ENCODE measurements at regions not wholly inside any gene's neighbourhood (a gene's known extent, or its start where the extent isn't known, plus 50 kb on each side); places are given as distances from the start of the nearest gene placed in this dataset.

DNA sequence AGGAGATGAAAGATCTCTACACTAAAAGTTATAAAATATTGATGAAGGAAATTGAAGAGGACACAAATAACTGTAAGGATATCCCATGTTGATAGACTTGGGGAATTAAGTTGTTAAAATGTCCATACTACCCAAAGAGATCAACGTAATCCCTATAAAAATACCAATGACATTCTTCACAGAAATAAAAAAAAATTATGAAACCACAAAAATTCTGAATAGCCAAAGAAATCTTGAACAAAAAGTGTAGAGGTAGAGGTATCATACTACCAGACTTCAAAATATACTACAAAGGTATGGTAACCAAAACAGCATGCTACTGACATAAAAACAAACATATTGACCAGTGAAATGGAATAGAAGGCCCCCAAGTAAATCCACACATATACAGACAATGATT lies 71.5 kb upstream of the ELL2 start:
- DNase-seq (ENCODE audit: low spot score): no peak

DNA sequence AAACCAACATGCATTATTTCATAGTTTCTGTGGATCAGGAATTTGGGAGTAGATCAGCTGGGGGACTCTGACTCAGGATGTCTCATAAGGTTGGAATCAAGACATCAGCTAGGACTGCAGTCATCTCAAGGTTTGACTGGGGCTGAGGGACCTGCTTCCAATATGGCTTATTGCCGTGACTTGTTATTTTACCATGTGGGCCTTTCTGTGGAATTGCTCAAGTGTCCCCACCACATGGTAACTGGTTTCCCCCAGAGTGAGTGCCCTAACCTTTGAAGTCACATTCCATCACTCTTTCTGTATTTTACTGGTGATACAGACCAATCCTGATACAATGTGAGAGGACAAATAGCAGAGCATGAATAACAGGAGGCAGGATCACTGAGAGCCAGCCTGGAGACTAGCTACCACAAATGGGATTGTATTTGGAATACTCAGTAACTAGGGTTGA lies 70.2 kb upstream of the ELL2 start:
- DNase-seq (ENCODE audit: low spot score): no peak

DNA sequence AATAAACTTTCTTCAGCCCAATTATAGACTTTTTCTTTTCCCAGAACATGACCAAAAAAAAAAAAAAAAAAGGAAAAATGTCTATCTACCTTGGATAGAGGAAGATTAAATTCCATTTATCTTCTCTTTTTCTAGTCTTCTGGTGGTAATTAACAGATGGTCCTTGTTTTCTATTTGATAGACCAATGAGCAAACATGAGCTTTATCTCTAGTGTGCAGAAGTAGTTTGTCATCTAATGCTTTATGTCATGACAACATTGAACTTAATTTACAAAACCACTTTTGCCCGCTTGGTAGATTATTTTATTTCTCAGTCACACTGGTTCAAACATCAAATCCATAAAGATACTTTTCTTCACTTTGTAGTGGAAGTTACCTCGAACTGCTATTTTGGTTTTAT lies 69.5 kb upstream of the ELL2 start:
- DNase-seq (ENCODE audit: low spot score): no peak

DNA sequence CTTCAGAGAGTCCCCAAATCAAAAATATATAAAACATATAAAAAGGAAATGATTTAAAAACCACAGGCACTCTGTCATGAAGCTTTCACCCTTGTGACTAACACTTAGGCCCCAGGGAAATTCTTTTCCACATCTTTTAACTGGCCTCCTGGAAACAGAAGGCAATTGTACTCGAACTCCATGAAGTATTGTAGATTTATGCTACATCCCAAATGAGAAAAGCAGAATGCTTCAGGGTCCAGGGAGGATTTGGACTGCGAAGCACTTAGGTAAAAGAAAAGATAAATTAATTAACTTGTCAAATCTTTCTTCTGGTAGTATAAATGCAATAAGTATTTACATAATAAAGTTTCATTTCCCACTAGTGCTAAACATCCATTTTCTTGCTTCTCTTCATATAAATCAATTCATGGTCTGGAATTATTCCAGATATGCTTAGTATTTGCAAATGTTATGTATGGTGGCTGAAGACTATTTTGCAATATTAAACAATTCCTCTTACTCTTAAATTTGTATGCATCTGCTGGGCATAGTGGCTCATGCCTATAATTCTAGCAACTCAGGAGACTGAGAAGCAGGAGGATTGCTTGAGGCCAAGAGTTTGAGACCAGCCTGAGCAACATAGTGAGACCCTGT lies 64.9 kb upstream of the ELL2 start:
- DNase-seq (ENCODE audit: low spot score): no peak

DNA sequence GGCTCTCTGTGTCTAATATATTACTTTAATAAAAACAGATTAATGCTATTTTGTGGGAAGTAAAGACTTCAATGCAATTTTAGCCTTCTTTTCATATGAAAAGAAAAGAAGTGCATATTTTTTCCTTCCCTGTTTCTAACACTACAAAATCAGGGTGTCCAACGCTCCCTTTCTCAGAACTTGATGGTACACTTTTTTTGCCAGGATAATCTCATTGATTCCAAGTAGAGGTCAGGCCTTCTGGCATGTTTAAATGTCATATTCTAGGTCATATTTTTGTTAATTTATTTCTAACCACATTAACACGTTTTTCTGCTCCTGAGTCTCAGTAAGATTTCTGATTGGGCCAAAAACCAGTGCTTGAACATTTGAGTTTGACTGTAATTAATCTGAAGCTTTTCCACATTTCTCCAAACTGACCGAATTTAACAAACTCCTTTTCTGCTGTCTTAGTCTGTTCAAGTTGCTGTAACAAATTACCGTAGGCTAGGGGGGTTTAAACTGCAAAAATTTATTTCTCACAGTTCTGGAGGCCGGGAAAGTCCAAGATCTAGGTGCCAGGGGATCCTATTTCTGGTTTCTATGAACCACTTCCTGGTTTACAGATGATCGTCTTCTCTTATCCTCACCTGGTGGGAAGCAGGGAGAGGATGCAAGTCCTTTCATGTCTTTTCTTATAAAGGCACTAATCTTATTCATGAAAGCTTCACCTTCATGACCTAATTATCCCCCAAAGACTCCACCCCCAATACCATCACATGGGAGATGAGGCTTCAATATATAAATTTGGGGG lies 63.2 kb upstream of the ELL2 start:
- DNase-seq (ENCODE audit: low spot score): no peak

DNA sequence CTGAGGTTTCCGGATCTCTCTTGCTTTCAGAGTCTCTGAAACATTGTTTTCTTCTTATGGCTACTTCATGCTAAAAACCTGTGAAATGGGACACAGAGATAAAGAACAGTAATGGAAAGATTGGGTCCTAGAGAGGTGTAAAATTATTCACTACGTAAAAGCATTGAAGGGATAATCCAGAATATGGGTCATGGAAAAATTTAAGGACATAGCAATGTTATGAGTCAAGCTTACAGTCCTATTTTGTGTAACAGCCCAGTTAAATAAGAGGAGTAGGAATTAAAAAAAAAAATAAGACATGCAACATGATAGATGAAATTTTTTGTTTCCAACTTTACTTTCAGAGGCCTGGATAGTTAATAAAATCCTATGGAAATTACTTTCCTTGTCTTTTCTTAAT lies 61.9 kb upstream of the ELL2 start:
- DNase-seq (ENCODE audit: low spot score): no peak

DNA sequence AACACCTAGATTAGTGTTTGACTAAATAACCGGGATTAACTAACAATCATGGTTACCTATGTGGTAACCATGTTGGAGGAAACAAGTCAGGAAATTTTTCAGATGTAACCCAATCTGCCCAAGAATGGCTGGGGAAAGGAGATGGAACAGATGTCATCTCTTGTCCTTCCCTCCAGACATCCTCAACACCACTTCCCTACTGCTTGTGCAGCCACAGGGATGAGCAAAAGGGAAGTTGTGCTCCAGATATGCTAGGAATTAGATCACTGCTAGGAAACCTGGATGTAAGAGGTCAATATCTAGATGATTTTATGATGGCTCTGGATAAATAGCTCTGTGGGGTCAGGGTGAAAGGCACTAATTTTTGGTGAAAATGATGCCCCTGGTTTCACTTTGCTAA lies 61.3 kb upstream of the ELL2 start:
- no peak for DNase-seq (ENCODE audit: low spot score)

DNA sequence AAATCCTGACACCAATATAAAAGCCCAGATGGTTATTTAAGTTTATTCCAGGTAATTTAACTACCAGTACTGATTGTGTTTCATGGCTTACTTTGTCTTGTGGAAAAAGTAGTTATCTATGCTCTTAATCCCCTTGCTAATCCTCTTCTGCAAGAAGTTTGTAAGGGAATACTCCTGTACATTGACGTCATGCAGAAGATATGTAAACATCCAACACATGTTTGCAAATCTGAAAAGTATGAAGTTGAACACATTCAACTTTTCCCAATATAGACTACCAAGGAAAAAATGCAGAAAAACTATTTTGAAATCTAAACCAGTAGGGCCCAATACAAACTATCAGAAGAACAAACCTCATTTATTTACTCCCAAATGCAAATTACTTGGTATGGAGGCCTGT lies 56.3 kb upstream of the ELL2 start:
- no peak for DNase-seq (ENCODE audit: low spot score)

DNA sequence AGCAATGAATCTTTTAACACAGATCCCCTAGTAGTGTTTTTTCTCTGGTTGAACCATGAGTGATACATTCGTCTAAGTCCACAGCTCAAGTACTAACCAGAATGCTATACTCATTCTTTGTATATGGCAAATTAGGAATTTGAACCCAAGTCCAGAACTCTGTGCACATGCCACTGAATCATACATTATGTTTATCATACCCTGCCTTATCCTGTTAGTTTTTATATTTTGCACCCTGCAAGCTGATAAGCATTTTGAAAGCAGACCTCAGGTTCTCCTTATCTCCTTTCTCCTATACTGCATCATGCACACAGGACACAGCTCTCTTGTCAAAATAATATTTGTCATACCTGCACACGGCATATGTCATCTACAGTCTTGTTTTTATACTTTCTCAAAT lies 54.6 kb upstream of the ELL2 start:
- no peak for DNase-seq (ENCODE audit: low spot score)

DNA sequence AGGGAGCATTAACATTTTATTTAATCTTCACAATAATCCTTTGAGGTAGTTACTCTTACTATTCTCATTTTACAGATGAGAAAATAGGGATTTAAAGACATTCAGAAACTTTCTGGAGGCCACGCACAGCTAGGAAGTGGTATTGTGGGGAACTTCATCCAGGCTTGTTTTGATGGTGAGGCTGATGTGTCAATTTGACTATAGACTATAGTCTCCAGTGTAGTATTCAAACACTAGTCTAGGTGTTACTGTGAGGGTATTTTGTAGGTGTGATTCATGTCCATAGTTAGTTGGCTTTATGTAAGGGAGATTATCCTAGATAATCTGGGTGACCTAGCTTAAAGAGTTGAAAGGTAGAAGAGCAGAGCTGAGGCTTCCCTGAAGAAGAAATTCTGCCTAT lies 54.1 kb upstream of the ELL2 start:
- DNase-seq (ENCODE audit: low spot score): no peak

DNA sequence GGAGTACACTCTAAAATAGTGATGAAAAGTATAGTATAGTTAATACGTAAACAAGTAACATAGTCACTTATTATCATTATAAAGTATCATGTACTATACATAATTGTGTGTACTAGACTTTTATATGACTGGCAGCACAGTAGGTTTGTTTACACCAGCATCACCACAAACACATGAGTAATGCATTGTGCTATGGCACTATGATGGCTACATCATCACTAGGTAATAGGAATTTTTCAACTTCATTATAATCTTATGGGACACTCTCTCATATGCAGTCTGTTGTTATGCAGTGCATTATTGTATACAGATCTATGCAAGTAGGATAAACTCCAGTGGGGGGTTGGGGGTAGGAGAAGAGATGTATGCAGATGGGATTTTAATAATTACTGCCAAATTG lies 52.7 kb upstream of the ELL2 start:
- no peak for DNase-seq (ENCODE audit: low spot score)

DNA sequence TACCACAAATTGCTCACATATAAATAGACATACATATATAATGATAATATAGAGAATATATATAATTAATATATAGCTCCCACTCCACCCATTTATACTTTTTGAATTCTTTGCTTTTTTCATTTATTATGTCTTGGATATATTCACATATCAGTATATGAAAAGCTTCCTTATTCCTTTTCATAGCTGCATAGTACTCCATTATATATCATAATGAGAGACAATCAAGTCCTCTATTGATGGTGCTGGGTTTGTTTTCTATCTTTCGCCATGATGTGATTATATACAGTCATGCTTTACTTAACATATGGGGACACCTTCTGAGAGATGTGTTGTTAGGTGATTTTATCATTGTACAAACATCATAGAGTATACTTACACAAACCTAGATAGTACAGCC lies 51.6 kb upstream of the ELL2 start:
- DNase-seq (ENCODE audit: low spot score): no peak

DNA sequence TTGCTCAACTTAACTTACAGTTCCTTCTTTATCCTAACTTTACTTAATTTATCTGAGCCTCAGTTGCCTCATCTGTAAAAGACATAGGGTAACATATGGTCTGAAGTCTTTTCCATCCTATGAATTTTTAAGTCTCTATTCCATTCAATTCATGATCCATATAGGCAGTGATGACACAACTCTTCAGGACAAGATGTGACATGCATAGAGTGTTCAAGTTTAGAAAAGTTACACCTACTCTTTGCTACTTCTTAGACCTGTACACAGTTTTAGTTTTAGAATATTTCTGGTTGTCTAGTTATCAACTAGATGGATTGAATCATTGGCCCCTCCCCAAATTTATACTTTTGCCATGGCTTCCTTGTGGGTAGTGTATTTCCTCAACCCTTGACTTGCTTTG lies 50.7 kb upstream of the ELL2 start:
- no peak for DNase-seq (ENCODE audit: low spot score)

Data from left forelimb (tissue), 1 donor.